GM18517 (cell line): ENCODE measurements at regions not wholly inside any gene's neighbourhood (a gene's known extent, or its start where the extent isn't known, plus 50 kb on each side); places are given as distances from the start of the nearest gene placed in this dataset.

Source experiments
- ATAC-seq: cut with Tn5 transposase; IDR thresholded peaks from one replicate; pipeline ENCODE4 v1.9.1; 2021; ENCODE audit warnings: mild to moderate bottlenecking, moderate library complexity; ENCODE audit not compliant: unreplicated experiment

DNA sequence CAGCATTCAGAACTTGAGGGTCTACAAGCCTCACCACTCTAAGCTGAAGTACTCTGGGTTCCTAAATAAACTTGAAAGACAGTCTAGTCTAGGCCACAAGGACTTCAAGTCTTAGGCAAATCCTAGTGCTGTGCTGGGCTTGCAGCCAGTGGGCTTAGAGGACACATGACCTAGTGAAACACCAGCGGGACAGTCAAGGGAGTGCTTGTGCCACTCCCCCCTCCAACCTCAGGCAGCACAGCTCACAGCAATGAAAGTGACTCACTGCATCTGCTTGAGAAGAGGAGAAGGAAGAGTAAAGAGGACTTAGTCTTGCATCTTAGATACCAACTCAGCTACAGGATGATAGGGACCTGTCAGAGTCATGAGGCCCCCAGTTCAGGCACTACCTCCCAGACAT is 438.1 kb downstream of the IPO8 start:
- no peak for ATAC-seq

DNA sequence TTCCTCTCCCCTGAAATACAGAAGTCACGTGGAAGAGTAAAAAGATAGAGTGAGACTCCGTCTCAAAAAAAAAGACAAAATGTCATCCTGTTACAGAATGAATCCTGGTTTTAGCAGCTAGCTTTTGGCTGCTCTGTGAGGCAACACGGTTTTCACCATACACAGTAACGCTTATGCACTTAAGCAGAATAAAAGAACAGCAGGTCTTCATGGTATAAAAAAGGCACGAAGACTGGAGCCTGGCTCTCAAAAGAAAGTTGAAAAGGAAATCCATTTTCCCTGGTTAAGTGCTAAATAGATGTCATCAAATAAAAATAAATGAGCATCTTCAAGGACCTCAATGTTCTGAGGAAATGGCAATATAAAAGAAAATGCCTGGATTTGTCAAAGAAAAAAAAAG is 444.1 kb downstream of the IPO8 start:
- no peak for ATAC-seq

DNA sequence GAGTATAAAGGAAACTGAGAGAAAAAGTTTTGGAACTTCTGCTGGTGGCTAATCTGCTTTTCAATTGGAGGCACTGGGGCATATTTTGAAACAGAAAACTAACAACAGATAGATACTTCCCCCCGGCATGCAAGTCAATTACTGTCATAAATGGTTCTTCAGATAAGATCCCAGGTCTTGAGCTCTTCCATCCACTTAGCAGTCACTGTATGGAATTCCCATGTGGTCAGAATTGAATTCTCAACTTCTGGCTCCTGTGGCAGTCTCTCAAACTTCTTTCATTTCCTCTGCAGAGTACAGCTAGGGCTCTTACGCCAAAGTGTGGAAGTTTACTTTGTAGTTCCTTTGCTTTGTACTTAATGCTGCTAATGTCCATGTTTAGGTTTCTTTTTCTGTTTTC is 452.2 kb downstream of the IPO8 start:
- no peak for ATAC-seq

DNA sequence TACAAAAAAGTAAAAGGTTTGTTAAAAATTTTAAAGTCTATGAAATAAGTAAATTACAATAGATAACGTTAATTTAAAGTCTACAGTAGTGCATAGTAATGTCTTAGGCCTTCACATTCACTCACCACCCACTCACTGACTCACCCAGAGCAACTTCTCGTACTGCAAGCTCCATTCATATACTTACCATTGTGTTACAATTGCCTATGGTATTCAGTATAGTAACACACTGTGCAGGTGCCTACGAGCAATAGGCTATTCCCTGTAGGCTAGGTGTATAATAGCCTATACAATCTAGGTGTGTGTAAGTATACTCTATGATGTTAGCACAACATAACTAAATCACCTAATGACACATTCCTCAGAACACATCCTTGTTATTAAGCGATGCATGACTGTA is 435.3 kb upstream of the TMTC1 start:
- no peak for ATAC-seq

DNA sequence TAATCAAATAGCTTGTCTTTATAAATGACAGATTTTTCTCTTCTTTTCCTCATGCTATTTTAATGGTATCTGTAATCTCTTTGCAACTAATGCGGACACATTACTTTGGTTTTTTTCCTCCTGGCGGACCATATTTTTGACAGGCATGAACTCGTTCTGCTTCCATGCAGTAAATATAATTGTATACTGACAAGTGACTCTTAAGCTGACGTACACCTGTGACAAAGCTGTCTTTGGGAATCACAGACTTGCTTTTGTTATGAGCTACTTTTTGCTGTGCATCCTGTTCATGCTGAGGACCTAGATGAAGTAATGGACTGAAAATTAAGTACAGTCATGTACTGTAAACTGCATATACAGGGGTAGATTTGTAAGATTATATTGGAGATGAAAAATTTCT is 434.3 kb upstream of the TMTC1 start:
- no peak for ATAC-seq

DNA sequence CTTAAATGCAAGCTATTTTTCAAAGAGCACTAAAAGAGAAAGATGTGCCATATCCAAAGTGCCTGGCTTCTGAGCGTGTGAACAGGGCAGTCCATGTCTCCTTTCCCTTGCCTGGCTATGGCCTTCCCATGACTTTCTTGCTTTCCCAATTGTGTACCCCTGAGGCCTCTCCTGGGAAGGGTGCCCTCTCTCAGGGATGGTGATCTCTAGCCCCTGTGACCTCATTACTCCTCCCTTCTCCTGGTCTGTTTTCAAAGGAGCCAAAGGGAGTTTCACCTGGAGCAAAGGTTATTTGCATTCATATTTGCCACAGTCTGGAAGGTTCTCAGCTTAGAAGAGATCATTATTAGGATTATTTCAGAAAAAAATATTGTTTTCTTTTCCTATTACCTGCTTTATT is 429.4 kb upstream of the TMTC1 start:
- no peak for ATAC-seq

DNA sequence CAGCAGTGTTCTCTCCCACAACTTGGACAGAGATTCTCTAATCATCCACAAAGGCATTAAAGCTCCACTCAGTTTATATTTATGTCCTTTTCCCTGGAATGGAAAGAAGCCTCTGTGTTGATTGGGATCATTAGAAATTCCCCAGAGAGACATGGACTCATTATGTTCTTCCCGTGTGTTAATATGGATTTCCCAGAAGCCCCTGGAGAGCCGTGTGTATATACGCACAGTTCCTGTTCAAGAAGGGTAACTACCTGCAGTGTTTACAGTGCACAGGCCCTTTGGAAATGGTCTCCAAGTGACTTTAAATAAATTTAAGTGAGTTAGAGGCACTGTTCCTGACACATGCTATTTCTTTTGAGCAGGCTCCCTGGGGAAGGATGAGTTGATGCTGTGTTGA is 428.0 kb upstream of the TMTC1 start:
- ATAC-seq: no peak

DNA sequence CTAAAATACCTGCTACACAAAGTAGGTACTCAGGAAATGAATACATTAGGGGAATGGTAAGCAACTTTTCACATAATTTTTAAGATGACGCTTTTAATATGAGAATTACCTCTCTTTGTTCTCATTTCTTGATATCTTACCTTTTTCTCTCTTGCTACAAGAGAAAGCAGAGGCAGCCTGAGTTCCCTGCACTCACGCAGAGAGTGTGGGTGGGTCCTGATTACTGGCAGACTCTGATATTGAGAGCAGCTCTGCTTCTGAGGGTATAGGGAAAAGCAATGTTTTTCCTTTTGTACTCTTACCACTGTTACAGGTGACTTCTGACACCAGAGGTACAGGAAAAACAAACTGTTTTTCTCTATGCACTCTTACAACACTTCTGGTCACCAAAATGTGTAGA is 420.2 kb upstream of the TMTC1 start:
- ATAC-seq: no peak

DNA sequence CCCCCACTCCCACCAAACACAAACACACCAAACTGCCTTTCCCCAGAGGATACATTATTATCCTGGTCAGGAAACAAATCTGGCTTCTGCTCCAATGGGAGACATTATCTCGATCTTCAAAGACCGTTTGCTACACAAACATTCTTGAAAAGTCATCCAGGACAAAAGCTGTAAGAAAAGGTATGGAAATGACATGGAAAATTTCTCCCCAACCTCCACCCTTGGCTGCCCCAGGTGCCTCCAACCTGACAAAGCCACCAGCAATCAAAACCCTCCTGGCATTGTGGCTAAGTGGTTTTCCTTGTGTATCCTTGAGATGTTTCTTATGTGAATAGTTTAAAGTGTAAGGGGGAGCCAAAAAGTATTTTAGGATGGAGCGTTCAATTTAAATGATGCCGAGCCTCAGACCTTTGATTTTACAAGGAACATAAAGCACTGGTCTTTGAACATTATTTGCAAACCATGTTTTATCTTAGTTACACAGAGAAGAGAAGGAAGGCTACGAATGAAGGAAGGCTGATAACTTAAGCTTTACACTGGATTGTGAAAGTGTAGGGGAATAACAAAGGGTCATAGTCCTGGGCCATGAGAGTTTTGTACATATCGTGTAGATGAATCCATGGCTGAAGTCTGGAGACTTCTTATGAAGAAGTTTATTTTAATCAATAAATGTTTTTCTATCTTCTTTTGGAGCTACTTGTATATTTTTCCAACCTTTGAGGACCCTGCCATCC is 418.9 kb upstream of the TMTC1 start:
- no peak for ATAC-seq

DNA sequence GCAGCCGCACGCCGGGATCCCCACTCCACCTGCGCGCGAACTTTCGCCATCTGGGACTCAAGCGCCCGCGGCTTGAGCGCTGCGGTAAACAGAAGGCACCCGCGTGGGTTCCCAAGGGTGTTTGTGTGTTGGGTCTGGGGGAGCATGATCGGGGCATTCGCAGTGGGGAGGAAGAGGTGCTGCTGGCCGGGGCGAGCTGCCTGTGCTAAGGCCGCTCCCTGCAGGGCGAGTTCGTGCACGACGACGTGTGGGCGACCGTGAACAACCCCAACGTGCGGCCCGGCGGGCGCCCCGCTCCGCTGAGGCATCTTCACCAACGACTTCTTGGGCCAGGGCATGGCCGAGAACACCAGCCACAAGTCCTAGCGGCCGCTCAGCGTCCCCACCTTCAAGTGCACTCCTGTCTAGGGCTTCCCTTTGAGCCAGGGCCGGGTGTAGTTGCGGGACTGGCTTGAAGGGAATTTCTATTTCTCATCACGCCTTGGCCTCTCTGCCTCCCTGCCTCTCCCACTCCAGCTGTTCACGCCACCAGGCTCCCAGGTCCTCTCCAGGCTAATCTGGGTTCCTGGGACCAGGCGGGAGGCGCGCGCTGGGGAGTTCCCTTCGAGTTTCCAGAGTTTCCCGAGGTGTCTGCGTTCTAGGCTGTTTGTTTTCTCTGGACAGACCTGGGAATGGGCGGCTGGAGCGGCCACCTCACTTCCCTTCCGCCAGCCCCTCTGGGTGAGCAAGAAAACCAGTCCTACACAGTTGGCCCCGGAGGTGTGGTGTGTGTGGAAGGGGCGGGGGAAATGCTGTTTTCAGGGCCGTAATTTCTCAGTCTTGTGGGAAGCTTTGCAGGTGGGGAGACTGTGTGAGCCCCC is 417.8 kb upstream of the TMTC1 start:
- no peak for ATAC-seq

DNA sequence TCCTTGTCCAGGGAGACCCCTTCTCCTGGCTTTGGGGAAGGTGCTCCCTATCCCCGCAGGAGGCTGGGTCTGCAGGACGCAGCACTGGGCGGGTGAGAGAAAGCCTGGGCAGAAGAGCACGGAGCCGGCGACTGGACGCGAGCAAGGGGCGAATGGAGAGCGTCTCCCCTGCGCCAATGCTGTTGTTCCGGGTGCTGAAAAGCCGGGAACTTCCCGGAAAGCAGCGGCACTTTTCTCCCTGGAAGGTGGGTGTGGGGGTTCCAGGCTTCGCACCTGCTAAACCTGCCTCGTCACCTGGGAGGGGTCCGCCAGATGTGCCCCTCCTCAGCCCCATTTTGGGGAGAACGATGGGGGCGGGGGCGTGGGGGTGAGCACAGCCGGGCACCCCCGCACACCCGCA is 417.1 kb upstream of the TMTC1 start:
- ATAC-seq: no peak

DNA sequence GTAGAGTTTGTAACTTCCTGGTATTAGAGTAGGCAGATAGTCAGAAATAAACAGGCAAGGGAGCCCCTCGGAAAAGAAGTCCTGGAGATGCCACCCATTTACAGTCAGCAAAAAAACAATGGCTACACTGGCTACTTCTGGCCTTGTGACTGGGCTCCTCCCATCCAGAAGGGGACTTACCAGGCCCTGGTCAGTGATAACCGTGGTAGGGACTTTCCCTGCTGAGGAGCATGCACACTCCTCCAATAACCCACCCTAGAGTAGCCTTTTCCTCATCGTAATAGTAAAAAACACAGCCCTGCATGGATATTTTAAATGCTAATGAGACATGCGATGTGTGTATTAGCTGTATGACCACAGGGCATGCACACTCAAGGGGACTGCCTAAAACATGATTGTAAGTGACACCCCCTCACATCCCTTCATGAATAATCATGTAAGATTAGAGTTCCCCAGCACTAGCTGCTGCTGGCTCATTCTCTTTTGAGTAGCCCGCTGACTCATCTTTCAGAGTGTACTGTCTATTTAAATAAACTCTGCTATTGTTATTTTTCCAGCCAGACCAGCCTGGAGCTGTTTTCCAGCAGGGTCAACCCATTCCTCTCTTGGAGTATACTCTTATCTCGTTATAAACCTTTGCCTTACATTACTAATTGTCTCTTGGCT is 413.8 kb upstream of the TMTC1 start:
- no peak for ATAC-seq

DNA sequence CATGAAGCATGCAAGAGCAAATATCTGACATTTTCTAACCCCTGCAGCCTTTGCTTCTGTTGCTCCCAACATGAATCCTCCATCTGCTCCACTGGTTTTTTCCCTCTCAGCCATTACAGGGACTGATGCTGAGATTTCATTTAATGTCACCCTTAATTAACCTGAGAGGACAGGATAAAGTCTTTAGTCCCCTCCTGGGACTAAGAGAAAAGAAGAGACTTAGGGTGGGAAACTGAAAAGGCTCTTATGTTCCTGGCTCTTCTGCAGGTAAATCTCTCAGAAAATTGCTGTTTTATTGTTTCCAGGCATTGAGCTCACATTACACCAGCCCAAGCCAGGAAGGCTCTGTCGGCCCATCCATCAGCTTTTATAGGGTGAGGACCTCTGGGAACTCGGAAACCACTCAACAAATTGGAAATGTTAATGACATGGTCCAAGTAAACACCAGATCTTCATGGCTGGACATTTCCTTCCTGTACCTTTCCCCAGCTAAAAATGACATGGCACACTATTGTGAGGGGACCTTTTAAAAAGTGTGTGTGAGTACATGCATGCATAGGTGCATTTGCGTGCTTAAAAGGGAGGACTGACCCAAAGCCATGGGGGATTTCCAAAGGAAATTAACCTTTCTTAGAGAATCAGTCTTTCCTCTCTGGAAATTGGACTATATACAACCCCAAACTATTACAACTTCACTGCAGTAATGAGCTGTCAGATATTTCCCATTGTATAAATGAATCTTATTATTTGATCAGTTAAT is 408.1 kb upstream of the TMTC1 start:
- ATAC-seq: no peak

DNA sequence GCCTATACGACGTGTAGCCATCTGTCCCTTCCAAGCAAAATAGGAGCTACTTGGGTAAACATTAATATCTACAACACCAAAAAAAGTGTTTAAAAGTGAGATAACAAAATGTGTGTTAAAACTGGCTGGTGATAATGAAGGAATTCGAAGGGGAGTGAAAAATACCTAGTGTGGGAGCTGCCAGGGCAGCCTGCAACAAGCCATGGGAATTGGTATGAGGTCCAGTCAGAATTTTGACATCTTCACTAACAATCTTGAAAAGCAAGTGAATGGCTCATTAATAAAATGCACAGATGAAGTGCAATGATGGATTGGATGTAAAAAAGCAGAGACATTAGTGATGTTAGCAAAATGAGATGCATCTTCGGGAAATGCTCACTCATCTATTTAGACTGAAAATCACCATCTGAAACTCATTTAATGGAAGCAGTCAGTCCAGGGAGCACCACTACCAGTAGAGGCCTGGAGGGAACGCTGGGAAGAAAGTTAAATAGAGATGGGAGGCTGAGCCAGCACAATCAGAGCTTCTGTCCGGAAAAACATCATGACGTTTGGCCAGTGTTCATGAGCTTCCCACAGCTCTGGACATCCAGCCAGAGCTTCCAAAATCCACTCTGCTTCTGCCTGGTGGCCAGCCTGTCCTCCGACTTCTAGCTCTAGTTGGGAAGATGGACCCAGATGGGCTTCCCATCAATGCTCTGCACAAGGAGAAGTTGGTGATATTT is 405.0 kb upstream of the TMTC1 start:
- no peak for ATAC-seq

DNA sequence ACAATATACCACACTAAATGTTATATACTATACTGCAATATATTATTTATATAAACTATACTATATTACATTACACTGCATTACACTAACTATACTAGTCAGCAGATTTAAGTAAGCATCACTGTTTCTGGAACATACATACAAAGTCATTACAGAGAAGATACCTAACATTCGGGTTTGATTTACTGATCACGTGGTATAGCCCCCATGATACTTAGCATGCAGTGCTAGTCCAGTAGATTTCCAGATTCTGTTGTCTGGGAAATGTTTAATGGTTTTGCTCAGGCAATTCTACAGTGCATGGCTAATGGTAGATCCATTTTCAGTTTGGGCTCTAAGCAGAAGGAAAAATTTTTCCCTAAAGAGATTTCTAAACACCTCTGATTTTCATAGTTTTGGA is 403.7 kb upstream of the TMTC1 start:
- ATAC-seq: no peak

DNA sequence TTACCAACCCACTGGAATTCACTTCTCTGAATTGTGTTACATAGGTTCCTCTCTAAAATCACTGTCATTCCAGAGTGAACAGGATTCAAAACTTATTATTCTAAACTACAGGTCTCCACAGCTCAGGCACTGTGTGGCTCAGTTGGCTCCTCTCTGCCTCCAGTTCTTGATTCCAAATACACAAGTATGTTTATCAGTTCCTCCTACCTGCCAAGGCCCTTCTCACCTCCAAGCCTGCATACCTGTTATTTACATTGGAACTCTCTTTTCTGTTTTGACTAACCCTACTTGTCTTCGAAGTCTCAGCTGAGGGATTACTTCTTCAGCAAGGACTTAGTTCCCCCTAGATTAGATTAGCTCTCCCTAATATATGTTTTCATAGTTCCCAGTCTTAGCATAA is 397.6 kb upstream of the TMTC1 start:
- ATAC-seq: no peak

DNA sequence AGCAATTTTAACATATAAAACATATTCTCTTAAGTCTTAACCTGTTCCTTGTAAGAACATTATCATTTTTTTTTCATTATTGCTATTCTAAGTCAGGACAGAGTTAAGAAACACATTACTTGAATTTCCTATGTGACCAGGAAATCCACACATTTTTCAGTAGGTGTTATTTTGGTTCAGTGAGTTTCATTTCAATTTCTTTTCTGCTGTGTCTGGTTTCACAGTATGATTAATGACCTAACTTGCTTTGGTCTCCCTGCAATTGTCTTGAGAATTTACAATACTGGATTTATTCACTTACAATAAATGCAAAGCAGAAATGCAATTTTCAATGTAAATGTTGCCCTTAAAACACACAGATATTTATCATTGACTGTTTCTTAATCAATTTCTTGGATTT is 396.9 kb upstream of the TMTC1 start:
- ATAC-seq: no peak

DNA sequence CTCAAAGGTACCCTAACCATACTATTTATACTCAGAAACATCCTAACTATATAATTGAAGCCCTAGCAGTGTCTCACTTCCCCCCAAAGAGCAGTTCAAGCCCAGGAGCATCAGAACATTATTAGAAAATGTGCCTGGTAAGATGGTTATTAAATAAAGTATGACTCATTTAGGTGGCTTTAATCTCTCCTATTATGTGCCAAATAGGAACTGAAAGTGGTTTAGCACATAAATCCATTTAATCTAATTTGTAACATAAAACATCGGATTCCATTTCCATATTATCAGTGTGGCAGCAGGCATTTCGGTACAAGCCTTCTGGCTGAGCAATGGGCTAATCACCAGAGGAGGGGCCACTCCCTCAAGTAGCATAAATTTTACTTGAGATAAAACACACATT is 395.2 kb upstream of the TMTC1 start:
- no peak for ATAC-seq

DNA sequence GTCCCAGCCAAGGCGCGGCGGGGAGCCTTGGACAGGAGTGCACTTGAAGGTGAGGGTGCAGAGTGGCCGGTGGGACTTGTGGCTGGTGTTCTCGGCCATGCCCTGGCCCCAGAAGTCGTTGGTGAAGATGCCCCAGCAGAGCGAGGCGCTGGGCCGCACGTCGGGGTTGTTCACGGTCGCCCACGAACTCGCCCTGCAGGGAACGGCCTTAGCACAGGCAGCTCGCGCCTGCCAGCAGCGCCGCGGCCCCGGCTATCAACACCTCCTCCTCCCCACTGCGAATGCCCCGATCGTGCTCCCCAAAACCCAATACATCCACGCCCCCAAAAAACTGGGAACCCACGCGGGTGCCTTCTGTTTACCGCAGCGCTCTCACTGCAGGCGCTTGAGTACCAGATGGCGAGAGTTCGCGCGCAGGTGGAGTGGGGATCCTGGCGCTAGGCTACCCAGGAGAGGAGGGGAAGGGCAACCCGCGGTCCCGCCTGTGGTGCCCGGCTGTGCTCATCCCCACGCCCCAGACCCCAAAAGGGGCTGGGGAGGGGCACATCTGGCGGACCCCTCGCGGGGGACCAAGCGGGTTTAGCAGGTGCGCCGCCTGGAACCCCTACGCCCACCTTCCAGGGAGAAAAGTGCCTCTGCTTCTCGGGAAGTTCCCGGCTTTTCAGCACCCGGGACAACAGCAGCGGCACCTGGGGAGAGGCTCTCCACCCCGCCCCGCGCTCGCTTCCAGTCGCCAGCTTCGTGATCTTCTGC is 386.3 kb upstream of the TMTC1 start:
- no peak for ATAC-seq
